Calu3 (cell line): ENCODE measurements at regions not wholly inside any gene's neighbourhood (a gene's known extent, or its start where the extent isn't known, plus 50 kb on each side); places are given as distances from the start of the nearest gene placed in this dataset.

Source experiments
- BruUV-seq: library from RNA; stranded (reverse); fragments of 400-500 nt; replicated peaks from 2 replicates; lab custom pipeline; 2021; lab: Mats Ljungman, UMichigan
- CTCF ChIA-PET: fragments of 300-600 bp; sonication (Branson Sonifier 250); formaldehyde crosslinking; loops from one replicate; lab custom pipeline; 2022; ENCODE audit warnings: antibody characterized with exemption; lab: Charles Lee
- DNase-seq: peaks from one replicate; pipeline ENCODE4 v3.0.0; 2022
- H3K27ac Mint-ChIP-seq: one replicate; pipeline ENCODE4 v1.8.0; 2022; ENCODE audit warnings: mixed read lengths; ENCODE audit not compliant: unreplicated experiment
- H3K27me3 Mint-ChIP-seq: one replicate; pipeline ENCODE4 v1.8.0; 2022; ENCODE audit warnings: mixed read lengths; ENCODE audit not compliant: unreplicated experiment
- H3K36me3 Mint-ChIP-seq: one replicate; pipeline ENCODE4 v1.8.0; 2022; ENCODE audit warnings: mild to moderate bottlenecking, moderate library complexity, mixed read lengths; ENCODE audit not compliant: insufficient read depth, unreplicated experiment
- H3K4me1 Mint-ChIP-seq: one replicate; pipeline ENCODE4 v1.8.0; 2022; ENCODE audit warnings: mild to moderate bottlenecking, low read depth, mixed read lengths; ENCODE audit not compliant: unreplicated experiment
- H3K4me3 Mint-ChIP-seq: one replicate; pipeline ENCODE4 v1.8.0; 2022; ENCODE audit warnings: mild to moderate bottlenecking, low read depth, moderate library complexity, mixed read lengths; ENCODE audit not compliant: unreplicated experiment
- H3K9me3 Mint-ChIP-seq: one replicate; pipeline ENCODE4 v1.8.0; 2022; ENCODE audit warnings: low read depth, mixed read lengths; ENCODE audit not compliant: unreplicated experiment
- CTCF ChIP-seq: fragments of 200-600 bp; IDR thresholded peaks from one replicate; pipeline ENCODE4 v1.8.0; 2022; ENCODE audit warnings: antibody characterized with exemption; ENCODE audit not compliant: unreplicated experiment
- intact Hi-C: fragments of 100-400 bp; cut with micrococcal nuclease; formaldehyde crosslinking; loops from one replicate; pipeline ENCODE4 v1.10.0; 2022; ENCODE audit not compliant: unreplicated experiment

- Mint-ChIP-seq H3K27me3 (no peaks in the 10 kb centered on the region), H3K27ac (no peak overlapping the region), H3K36me3 (no peaks in the 10 kb centered on the region), H3K4me3 (no peak overlapping the region), H3K9me3 (peaks cover 11% of the 10 kb centered on the region), H3K4me1 (no peaks in the 10 kb centered on the region)
- CTCF ChIA-PET: interaction anchor here (0.6 kb wide), 1 partner anchor 26 kb away, joined by 3 read pairs; no protein-coding TSS in a partner anchor
- intact Hi-C loops: no loop called here
- BruUV-seq: no TSS peak
- TF ChIP-seq CTCF: no peak
- DNase-seq: no peak
Measured at GRCh38 chr7:153301936-153302335, 542.4 kb downstream of the ACTR3B start.

GRCh38 chr7:153320005-153320404 lies 560.5 kb downstream of the ACTR3B start:
- CTCF ChIA-PET: no interaction called here
- no TSS peak for BruUV-seq
- Mint-ChIP-seq H3K27ac (no peak overlapping the region), H3K4me1 (no peaks in the 10 kb centered on the region), H3K9me3 (peaks cover 28% of the 10 kb centered on the region), H3K27me3 (no peaks in the 10 kb centered on the region), H3K36me3 (no peaks in the 10 kb centered on the region), H3K4me3 (no peak overlapping the region)
- DNase-seq: no peak
- no peak for TF ChIP-seq CTCF
- intact Hi-C loops: no loop called here

- no TSS peak for BruUV-seq
- no peak overlapping the region for H3K4me3 Mint-ChIP-seq
Measured at GRCh38 chr7:153320681-153321080, 561.1 kb downstream of the ACTR3B start.

GRCh38 chr7:153322991-153323390 lies 563.4 kb downstream of the ACTR3B start:
- Mint-ChIP-seq H3K9me3 (peaks cover 24% of the 10 kb centered on the region), H3K4me3 (no peak overlapping the region), H3K4me1 (no peaks in the 10 kb centered on the region), H3K36me3 (no peaks in the 10 kb centered on the region), H3K27ac (no peak overlapping the region), H3K27me3 (no peaks in the 10 kb centered on the region)
- no peak for DNase-seq
- intact Hi-C loops: no loop called here
- no peak for TF ChIP-seq CTCF
- BruUV-seq: no TSS peak
- CTCF ChIA-PET: no interaction called here

More at GRCh38 chr7:153320681-153321080, 561.1 kb downstream of the ACTR3B start:
- Mint-ChIP-seq H3K36me3 (no peaks in the 10 kb centered on the region), H3K9me3 (peaks cover 28% of the 10 kb centered on the region), H3K4me1 (no peaks in the 10 kb centered on the region), H3K27me3 (no peaks in the 10 kb centered on the region), H3K27ac (no peak overlapping the region)
- intact Hi-C loops: no loop called here
- TF ChIP-seq CTCF: no peak
- no peak for DNase-seq
- CTCF ChIA-PET: no interaction called here
